HG03558 (cell line): ENCODE measurements at regions not wholly inside any gene's neighbourhood (a gene's known extent, or its start where the extent isn't known, plus 50 kb on each side); places are given as distances from the start of the nearest gene placed in this dataset.

ENCODE experiments used
- ATAC-seq: cut with Tn5 transposase; IDR thresholded peaks from one replicate; pipeline ENCODE4 v1.9.1; 2021; ENCODE audit warnings: moderate number of reproducible peaks; ENCODE audit not compliant: unreplicated experiment; ENCODE audit errors: extremely low read depth

GRCh38 chr9:89815903-89816573 lies 211.2 kb downstream of the GADD45G start:
- peak; percentile 85 for ATAC-seq

DNA sequence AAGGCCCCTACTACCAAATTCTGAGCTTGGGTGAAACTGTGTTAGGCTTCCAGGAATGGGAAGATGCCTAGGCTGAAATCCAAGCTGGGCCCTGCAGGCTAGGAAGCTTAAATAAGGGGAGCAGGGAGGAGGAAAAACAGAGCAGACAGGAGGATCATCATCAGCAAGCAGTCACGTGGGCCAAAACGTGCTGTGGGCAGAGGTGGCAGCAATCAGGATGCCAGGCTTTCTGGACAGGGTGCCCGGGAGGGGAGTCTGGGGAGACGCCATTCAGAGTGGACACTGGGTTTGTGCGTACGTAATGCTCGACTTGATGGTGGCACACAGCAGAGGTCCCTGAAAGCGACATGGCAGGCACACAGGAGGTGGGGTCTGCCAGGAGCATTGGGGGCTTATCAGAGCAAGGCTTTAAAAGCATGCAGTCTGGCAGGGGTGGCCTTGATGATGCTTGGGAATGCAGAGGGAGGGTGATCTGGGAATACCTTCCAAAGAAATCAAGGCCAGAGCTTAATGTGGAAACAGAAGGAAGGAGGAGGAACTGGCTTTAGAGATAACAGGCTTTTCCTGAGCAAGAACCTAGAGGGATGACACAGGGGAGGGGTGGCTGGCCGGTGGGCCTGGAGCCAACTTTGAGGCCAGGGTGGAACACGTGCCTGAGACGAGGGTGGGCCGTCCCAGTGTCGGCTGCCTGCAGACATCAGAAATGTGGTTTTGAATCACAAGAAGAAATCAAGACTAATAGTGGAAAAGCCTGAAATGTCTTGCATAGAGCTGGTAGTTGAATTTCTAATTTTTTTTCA lies 212.5 kb downstream of the GADD45G start:
- ATAC-seq, result no peak

GRCh38 chr9:89820337-89820736 lies 215.5 kb downstream of the GADD45G start:
- ATAC-seq, result no peak

DNA sequence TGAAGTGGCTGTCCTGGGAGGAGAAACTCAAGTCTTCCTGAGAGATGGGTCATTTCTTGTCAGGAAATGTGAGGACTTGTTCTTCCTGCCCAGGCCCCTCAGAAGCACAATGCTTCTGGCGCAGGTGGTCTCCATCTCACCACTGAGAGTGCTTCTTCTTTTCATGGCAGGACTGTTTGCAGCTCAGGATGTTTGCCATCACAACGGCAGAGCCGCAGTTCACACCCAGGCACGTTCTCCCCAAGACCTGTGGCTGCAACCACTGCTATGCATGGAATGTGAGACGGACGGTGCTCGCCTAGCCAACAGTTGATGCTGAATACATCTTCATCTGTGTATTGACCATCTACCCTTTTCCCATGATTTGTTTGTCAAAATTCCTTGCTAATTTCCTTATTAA lies 216.3 kb downstream of the GADD45G start:
- ATAC-seq, result no peak

GRCh38 chr9:89822996-89823395 lies 218.2 kb downstream of the GADD45G start:
- ATAC-seq, result no peak

- no peak for ATAC-seq
These were observed 220.9 kb downstream of the GADD45G start for GRCh38 chr9:89825669-89826068.

DNA sequence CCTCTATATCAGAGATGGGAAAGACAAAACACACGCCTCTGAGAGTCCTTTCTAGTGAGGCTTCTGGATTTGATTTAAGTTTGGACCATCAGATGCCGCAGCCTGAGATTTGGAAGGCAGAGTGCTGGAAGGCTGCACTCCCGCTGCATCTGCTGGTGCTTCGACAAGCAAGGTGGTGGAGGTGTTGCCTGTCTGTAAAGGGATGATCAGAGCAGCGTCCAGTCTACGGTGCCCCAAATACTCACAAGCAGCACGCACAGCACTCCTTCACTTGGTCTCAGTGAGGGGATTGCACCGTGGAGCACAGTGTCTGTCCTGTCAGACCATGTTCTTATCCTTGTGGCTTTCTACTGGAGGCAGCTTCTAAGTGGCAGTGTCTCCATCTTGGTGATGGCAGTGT lies 221.4 kb downstream of the GADD45G start:
- no peak for ATAC-seq

GRCh38 chr9:89829346-89829745 lies 224.5 kb downstream of the GADD45G start:
- no peak for ATAC-seq

GRCh38 chr9:89835666-89836065 lies 230.9 kb downstream of the GADD45G start:
- ATAC-seq, result no peak

DNA sequence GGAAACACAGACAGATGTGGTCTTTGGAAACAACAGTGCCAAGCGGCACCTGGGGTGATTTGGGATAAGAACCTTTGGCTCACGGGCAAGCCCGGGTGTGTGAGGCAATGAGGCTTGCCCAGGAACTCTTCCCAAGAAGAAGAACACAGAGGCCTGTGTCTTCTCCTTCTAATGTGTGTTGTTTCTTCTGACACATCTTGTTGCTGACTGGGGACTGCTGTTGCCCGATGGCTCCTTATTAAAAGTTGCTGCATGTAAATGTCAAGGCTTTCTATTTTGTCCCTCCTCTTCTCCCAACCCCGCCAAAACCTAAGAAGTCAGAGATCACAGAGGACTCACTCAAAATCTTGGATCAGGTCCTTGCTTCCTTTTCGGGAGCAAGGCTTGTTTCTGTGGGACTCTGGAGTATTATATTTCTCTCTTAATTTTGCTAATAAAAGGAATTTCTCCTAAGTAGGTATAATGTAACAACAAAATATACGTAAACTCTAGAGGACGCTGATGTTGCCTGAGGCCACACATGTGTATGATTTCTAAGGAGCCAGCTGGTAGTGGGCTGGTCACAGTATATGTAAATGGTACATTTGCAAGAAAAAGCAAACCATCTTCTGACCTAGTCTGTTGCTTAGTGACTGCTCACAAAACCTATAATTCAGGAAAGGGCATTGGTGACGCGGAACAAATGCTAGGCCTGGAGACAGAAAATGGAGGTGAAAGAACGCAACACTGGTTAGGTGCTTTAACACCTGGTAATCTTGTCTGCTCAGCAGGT lies 232.5 kb downstream of the GADD45G start:
- no peak for ATAC-seq

DNA sequence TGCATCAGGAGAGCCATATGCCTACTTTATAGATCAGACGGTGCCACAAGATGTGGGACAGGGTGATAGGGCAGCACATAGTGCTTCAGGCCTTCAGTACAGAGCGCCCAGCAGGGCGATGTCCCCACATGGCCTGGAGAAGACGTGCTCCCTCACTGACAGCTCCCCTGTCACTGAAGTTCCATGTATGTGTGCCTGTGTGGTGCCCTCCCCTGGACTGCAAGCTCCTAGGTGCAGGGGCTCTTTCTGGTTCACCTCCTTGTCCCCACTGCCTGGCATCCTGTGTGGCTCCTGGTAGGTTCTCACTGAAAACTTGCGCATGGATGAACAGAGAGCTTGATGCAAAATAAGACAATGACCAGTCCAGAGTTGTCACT lies 233.1 kb downstream of the GADD45G start:
- ATAC-seq, result no peak

DNA sequence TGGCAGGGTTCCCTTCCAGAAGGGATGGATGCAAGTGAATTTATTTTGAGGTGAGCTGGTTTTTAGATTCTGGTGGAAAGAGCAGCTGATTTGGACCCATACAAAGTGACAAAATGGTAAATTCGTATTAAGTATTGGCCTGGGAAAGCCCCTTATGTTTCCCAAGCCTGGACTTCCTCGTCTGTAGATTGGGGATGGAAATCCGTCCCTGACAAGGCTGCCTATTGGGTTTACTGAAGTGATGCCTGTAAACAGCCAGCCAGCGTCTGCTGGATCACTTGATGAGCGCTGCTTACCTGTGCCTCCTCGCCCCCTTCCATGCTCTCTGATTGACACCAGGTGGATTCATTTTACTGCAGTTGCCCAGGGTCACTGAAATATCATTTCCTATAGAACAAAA lies 233.8 kb downstream of the GADD45G start:
- no peak for ATAC-seq

DNA sequence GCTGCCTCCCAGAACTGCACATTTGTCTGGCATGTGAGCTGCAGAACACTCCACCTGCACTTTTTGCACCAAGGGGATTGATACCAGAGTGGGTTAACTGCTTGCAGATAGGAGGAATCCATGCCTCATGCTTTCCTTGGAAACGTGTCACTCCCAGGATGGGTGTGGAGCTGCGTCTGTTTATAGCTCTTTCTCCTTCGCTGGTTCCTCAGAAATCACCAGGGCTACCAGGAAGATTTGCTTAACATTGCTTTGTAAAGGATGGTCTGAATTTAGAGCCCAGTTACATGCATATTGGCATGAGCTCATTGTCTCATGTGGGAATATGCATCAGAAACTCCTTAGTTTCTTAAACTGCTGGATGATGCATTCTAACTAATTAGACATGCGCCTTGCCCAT lies 234.6 kb downstream of the GADD45G start:
- ATAC-seq, result no peak

- ATAC-seq, result no peak
These were observed 235.1 kb downstream of the GADD45G start for GRCh38 chr9:89839952-89840351.

DNA sequence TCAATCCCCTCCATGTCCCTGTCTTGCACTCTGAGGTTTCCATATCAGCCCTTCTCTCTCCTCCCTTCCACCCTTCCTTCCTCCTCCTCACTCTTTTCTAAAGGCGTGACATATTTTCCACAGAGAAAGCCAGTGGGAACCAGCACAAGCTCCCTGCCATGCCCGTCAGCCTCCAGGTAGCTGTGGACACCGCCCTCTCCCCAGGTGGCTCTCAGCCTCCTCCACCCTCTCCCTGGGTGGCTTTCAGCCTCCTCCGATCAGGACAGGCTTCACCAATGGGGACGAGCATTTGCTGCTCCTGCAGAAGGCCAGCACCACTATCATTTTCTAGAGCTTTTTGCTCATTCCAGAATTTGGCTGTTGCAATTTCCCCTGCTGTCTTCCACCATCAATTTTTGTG lies 236.6 kb downstream of the GADD45G start:
- ATAC-seq, result no peak

- ATAC-seq, result no peak
These were observed 237.5 kb downstream of the GADD45G start for GRCh38 chr9:89842267-89842768.

DNA sequence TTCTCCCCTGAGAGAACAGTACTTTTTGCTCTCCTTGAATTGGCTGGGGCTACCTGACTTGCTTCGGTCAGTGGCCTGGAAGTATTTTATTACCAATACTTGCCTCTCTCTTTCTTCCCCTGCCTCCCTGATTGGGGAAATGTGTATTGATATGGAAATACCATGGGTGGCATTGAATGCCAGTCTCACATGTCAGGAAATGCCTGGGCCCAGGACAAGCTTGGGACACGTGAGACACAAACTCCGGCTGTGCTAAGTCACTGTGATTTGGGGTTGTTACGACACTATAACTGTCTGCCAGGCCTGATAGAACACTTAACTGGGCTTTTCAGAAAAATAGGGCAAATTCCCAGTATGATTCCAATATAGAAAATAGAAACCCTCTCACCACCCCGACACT lies 238.3 kb downstream of the GADD45G start:
- ATAC-seq, result no peak

- ATAC-seq, result no peak
These were observed 238.8 kb downstream of the GADD45G start for GRCh38 chr9:89843591-89843990.

GRCh38 chr9:89844075-89844474 lies 239.3 kb downstream of the GADD45G start:
- no peak for ATAC-seq

DNA sequence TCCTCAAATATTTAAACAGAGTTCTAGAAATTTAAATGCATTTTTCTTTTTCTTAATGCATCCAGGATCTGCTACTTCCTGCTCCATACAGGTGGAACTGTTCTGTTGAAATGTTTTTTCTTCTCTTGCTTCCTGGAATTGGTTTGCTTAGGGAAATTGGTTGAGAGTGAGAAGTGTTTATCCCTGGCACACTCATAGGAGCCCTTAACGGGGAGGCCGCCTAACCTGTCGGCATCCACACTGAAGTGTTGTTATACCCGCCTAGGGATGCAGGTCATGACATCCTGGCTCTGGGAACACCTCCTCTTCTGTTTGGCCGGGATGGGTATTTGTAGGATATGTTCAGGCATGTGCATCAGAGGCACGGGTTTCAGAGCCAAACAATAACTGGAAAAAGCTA lies 239.7 kb downstream of the GADD45G start:
- no peak for ATAC-seq

DNA sequence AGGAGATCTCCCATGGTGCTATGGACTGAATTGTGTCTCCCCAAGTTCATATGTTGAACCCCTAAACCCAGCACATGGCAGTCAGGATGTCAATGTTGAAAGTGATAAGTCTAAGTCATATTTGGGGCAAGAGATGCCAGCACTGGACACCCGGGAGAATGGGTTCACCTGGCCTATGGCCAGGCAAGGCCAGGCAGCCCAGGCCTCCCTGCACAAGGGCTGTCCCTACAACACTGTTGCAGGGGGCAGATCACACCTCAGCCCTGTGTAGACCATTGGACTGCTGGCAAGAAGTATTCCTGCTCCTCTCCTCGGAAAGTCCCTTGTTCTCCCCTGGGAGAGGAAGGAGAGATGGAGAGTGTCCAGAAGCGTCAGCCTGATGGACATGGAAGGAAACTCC lies 240.5 kb downstream of the GADD45G start:
- ATAC-seq, result no peak
